Kidney (tissue), 13 donors: ENCODE measurements at regions not wholly inside any gene's neighbourhood (a gene's known extent, or its start where the extent isn't known, plus 50 kb on each side); places are given as distances from the start of the nearest gene placed in this dataset.
A peak's percentile ranks its signal among the peaks of the same experiment; 100 is the strongest.

Experiments used
- DNase-seq, 5 donors: peaks; one replicate each; pipeline ENCODE4 v3.0.0-alpha.2; 2013 to 2020
- FAIRE-seq: peaks from 2 replicates; lab custom pipeline; 2012; peaks lifted over from hg19 to GRCh38; lab: Jason Lieb, UNC
- H3K27ac ChIP-seq, 2 donors: one replicate each; pipeline ENCODE4 v1.7.0; 2013; ENCODE audit warnings: low read depth in 2 of 2, low read length in 2 of 2, inconsistent platforms in 1 of 2
- H3K27me3 ChIP-seq: one replicate; pipeline ENCODE4 v1.7.1; 2013; ENCODE audit warnings: low read length, inconsistent platforms; ENCODE audit not compliant: control insufficient read depth, insufficient read depth
- H3K36me3 ChIP-seq, 3 donors: one replicate each; pipeline versions ENCODE4 v1.7.0 to v1.7.1; 2013; ENCODE audit warnings: low read length in 3 of 3, control low read depth in 1 of 3, inconsistent platforms in 1 of 3; ENCODE audit not compliant: insufficient read depth in 3 of 3, control insufficient read depth in 2 of 3
- H3K4me1 ChIP-seq, 3 donors: one replicate each; pipeline versions ENCODE4 v1.7.0 to v1.7.1; 2013; ENCODE audit warnings: low read length in 3 of 3, inconsistent platforms in 1 of 3, low read depth in 1 of 3; ENCODE audit not compliant: control insufficient read depth in 2 of 3, insufficient read depth in 2 of 3
- H3K4me3 ChIP-seq, 3 donors: one replicate each; pipeline versions ENCODE4 v1.7.0 to v1.8.1; 2013; ENCODE audit warnings: low read length in 3 of 3, control low read depth in 1 of 3, inconsistent platforms in 1 of 3
- H3K9ac ChIP-seq, 3 donors: one replicate each; pipeline versions ENCODE4 v1.7.0 to v1.7.1; 2013; ENCODE audit warnings: low read length in 3 of 3, control low read depth in 1 of 3, inconsistent platforms in 1 of 3
- H3K9me3 ChIP-seq, 3 donors: one replicate each; pipeline versions ENCODE4 v1.7.0 to v1.7.1; 2013; ENCODE audit warnings: low read length in 3 of 3, control low read depth in 1 of 3, inconsistent platforms in 1 of 3; ENCODE audit not compliant: control insufficient read depth in 2 of 3, insufficient read depth in 1 of 3
- CTCF ChIP-seq: IDR thresholded peaks from 3 replicates; pipeline ENCODE4 v1.5.1; 2012; ENCODE audit warnings: mild to moderate bottlenecking, moderate library complexity, borderline replicate concordance; ENCODE audit not compliant: insufficient read depth; ENCODE audit errors: extremely low read depth
- intact Hi-C: fragments of 100-400 bp; cut with DNase I; formaldehyde crosslinking; loops from one replicate; pipeline ENCODE4 v1.11.1; 2022
- donor health status: control.
- donor health status: control.
- donor health status: control.
- donor health status: control.
- donor health status: control.
- donor health status: DM: yes; HTN: yes; CAD: no.
- donor health status: Normal renal cell carcinoma (clear cell type).

- peaks cover 0 to 11% (median 0%) of the 10 kb centered on the region in 3 donors for H3K9me3 ChIP-seq
- no peak overlapping the region for H3K27ac ChIP-seq
- FAIRE-seq, result no peak
- no peak overlapping the region for H3K9ac ChIP-seq
- H3K27me3 ChIP-seq, result no peaks in the 10 kb centered on the region
- intact Hi-C loops, result no loop called here
- H3K36me3 ChIP-seq, result peaks cover 0 to 5% (median 0%) of the 10 kb centered on the region in 3 donors
- no peak overlapping the region for H3K4me3 ChIP-seq
- no peak for TF ChIP-seq CTCF
- DNase-seq, result no peak
- H3K4me1 ChIP-seq, result no peaks in the 10 kb centered on the region
These were observed 101.5 kb downstream of the ZFP64 start for GRCh38 chr20:52090035-52090434.

GRCh38 chr20:52087471-52087870 is 104.1 kb downstream of the ZFP64 start:
- peaks cover 0 to 5% (median 0%) of the 10 kb centered on the region in 3 donors for H3K36me3 ChIP-seq
- peaks cover 0 to 11% (median 0%) of the 10 kb centered on the region in 3 donors for H3K9me3 ChIP-seq
- no peaks in the 10 kb centered on the region for H3K27me3 ChIP-seq
- H3K4me3 ChIP-seq, result no peak overlapping the region
- intact Hi-C loops, result no loop called here
- no peaks in the 10 kb centered on the region for H3K4me1 ChIP-seq
- H3K27ac ChIP-seq, result no peak overlapping the region
- H3K9ac ChIP-seq, result no peak overlapping the region
- no peak for TF ChIP-seq CTCF
- DNase-seq, result no peak
- FAIRE-seq, result no peak

GRCh38 chr20:52086878-52087277 is 104.7 kb downstream of the ZFP64 start:
- H3K36me3 ChIP-seq, result peaks cover 0 to 5% (median 0%) of the 10 kb centered on the region in 3 donors
- H3K4me3 ChIP-seq, result no peak overlapping the region
- no peak overlapping the region for H3K9ac ChIP-seq
- no peaks in the 10 kb centered on the region for H3K27me3 ChIP-seq
- TF ChIP-seq CTCF, result no peak
- no peak for FAIRE-seq
- H3K27ac ChIP-seq, result no peak overlapping the region
- intact Hi-C loops, result no loop called here
- peaks cover 0 to 11% (median 0%) of the 10 kb centered on the region in 3 donors for H3K9me3 ChIP-seq
- no peak for DNase-seq
- no peaks in the 10 kb centered on the region for H3K4me1 ChIP-seq

- no peak overlapping the region for H3K9ac ChIP-seq
- no peak overlapping the region for H3K4me3 ChIP-seq
- intact Hi-C loops, result no loop called here
- H3K9me3 ChIP-seq, result peaks cover 0 to 11% (median 0%) of the 10 kb centered on the region in 3 donors
- no peaks in the 10 kb centered on the region for H3K4me1 ChIP-seq
- no peak overlapping the region for H3K27ac ChIP-seq
- H3K27me3 ChIP-seq, result no peaks in the 10 kb centered on the region
- DNase-seq (peak in 1 of 5 donors; percentile 69), FAIRE-seq (no peak)
- no peak for TF ChIP-seq CTCF
- H3K36me3 ChIP-seq, result peaks cover 0 to 5% (median 0%) of the 10 kb centered on the region in 3 donors
These were observed 106.9 kb downstream of the ZFP64 start for GRCh38 chr20:52084727-52085126.
